ENCODE measurements at regions not wholly inside any gene's neighbourhood (a gene's known extent, or its start where the extent isn't known, plus 50 kb on each side); places are given as distances from the start of the nearest gene placed in this dataset.

GRCh38 chr6:56346958-56347357 lies 99.6 kb upstream of the COL21A1 start:
- no peaks in the 10 kb centered on the region for H3K79me2 ChIP-seq (ENCODE audit: insufficient read depth)
- H3K36me3 ChIP-seq (ENCODE audit: low read depth) = no peaks in the 10 kb centered on the region
- 69 to 79% methylated on average over 4 of the region's 4 CpGs for WGBS, 2 experiments (ENCODE audit: low coverage in 1 of 2, low lambda C conversion rate in 2 of 2, missing lambda C conversion rate in 2 of 2)
- H3K9ac ChIP-seq = no peak overlapping the region
- TF ChIP-seq EZH2phosphoT487 (IDR thresholded peaks at IDR 0.05; ENCODE audit: insufficient read depth, low read depth) (no peak), EZH2 (IDR thresholded peaks at IDR 0.05; ENCODE audit: insufficient read depth, poor library complexity, severe bottlenecking) (no peak)
- no peak overlapping the region for H3K4me3 ChIP-seq
- H2AFZ ChIP-seq = no peak overlapping the region
- peak; percentile 25 for DNase-seq
- H3K27ac ChIP-seq = peak overlapping the region; percentile 38; the same call in 1 of the 2 replicates
- peaks cover 31% of the 10 kb centered on the region for H3F3A ChIP-seq (ENCODE audit: insufficient read depth)
- H3K27me3 ChIP-seq (replicated peaks; ENCODE audit: insufficient read depth) = no peaks in the 10 kb centered on the region
- no peaks in the 10 kb centered on the region for H3K9me2 ChIP-seq (ENCODE audit: insufficient read depth)
- H3K4me2 ChIP-seq (ENCODE audit: unreplicated experiment) = peak overlapping the region; percentile 15
- H3K4me1 ChIP-seq (ENCODE audit: insufficient read depth) = peaks cover 47% of the 10 kb centered on the region
- H3K9me3 ChIP-seq (ENCODE audit: low read depth) = no peaks in the 10 kb centered on the region
- in situ Hi-C loops (cut with MboI) = no loop called here
- H4K20me1 ChIP-seq (ENCODE audit: insufficient read depth) = no peaks in the 10 kb centered on the region

DNA sequence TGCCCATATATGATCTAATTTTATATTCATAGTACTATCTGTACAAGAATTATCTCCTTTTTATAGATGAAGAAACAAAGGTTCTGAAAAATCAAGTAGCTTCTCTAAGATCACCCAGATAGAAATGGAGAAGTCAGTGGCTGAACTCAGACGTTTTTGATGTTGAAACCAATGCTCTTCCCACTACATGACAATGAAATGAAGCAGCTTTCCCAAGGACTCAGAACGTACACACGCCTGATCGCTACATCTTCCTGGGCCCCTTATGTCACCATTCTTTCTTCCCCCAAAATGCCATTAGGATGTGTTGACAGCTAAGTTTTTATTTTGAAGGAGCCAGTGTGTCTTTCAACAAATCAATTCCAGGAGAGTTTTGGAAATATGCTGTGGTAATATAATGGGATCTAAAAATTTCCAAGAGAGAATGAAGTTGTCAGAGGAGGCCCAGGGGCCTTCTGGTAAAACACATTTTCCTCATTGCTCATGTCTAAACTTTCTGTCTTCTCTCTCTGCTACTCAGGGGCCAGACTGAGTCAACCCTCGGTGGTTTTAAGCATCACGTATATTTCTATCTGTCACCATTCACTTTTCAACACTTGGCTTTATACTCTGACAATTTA lies 98.1 kb upstream of the COL21A1 start:
- Histone ChIP-seq H3K9ac (no peak overlapping the region), H3K27me3 (replicated peaks; ENCODE audit: insufficient read depth) (no peaks in the 10 kb centered on the region), H3K4me1 (ENCODE audit: insufficient read depth) (peaks cover 47% of the 10 kb centered on the region), H3K9me3 (ENCODE audit: low read depth) (no peaks in the 10 kb centered on the region), H4K20me1 (ENCODE audit: insufficient read depth) (no peaks in the 10 kb centered on the region), H2AFZ (no peak overlapping the region), H3K4me3 (no peak overlapping the region), H3K36me3 (ENCODE audit: low read depth) (no peaks in the 10 kb centered on the region), H3K4me2 (ENCODE audit: unreplicated experiment) (peak overlapping the region; percentile 25), H3K9me2 (ENCODE audit: insufficient read depth) (no peaks in the 10 kb centered on the region), H3K27ac (peak overlapping the region; percentile 58), H3K79me2 (ENCODE audit: insufficient read depth) (no peaks in the 10 kb centered on the region), H3F3A (ENCODE audit: insufficient read depth) (peaks cover 31% of the 10 kb centered on the region)
- TF ChIP-seq EZH2 (IDR thresholded peaks at IDR 0.05; ENCODE audit: insufficient read depth, poor library complexity, severe bottlenecking) (no peak), EZH2phosphoT487 (IDR thresholded peaks at IDR 0.05; ENCODE audit: insufficient read depth, low read depth) (peak; percentile 62; the same call in 1 of the 2 replicates)
- 22 to 23% methylated on average over 6 of the region's 6 CpGs for WGBS, 2 experiments (ENCODE audit: low coverage in 1 of 2, low lambda C conversion rate in 2 of 2, missing lambda C conversion rate in 2 of 2)
- DNase-seq = peak; percentile 65
- in situ Hi-C loops (cut with MboI) = no loop called here

- Histone ChIP-seq H3K79me2 (ENCODE audit: insufficient read depth) (no peaks in the 10 kb centered on the region), H3K9me2 (ENCODE audit: insufficient read depth) (no peaks in the 10 kb centered on the region), H3K4me3 (no peak overlapping the region), H3K4me2 (ENCODE audit: unreplicated experiment) (no peak overlapping the region), H3K27me3 (replicated peaks; ENCODE audit: insufficient read depth) (no peaks in the 10 kb centered on the region), H3K4me1 (ENCODE audit: insufficient read depth) (peaks cover 32% of the 10 kb centered on the region), H3F3A (ENCODE audit: insufficient read depth) (peaks cover 18% of the 10 kb centered on the region), H3K9ac (no peak overlapping the region), H3K27ac (no peak overlapping the region), H3K36me3 (ENCODE audit: low read depth) (no peaks in the 10 kb centered on the region), H2AFZ (no peak overlapping the region), H3K9me3 (ENCODE audit: low read depth) (no peaks in the 10 kb centered on the region), H4K20me1 (ENCODE audit: insufficient read depth) (no peaks in the 10 kb centered on the region)
- in situ Hi-C loops (cut with MboI) = no loop called here
- DNase-seq = no peak
- TF ChIP-seq EZH2 (IDR thresholded peaks at IDR 0.05; ENCODE audit: insufficient read depth, poor library complexity, severe bottlenecking) (no peak), EZH2phosphoT487 (IDR thresholded peaks at IDR 0.05; ENCODE audit: insufficient read depth, low read depth) (no peak)
- WGBS, 2 experiments (ENCODE audit: low coverage in 1 of 2, low lambda C conversion rate in 2 of 2, missing lambda C conversion rate in 2 of 2) = 44 to 46% methylated on average over 2 of the region's 2 CpGs
Observed at GRCh38 chr6:56343295-56343694, 95.9 kb upstream of the COL21A1 start.

DNA sequence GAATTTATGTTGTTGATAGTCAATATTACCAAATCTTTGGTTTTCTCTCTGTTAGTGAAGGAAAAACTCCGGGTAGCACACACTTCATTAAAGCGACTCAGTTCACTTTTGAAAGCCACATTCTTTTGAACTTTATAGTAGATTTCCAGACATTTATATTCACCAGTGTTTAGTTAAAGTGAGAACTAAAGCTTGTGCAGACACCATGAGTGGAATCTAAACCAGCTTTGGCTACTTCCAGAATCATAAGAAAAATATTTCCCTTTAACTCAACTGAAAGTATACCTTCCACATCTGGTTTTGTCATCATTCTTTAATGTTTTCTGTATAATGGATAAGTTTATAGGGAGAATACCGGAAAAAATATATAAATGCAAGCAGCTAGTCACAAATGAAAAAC lies 92.1 kb upstream of the COL21A1 start:
- Histone ChIP-seq H3K4me2 (ENCODE audit: unreplicated experiment) (no peak overlapping the region), H3K4me3 (no peak overlapping the region), H3K36me3 (ENCODE audit: low read depth) (no peaks in the 10 kb centered on the region), H3K4me1 (ENCODE audit: insufficient read depth) (peaks cover 17% of the 10 kb centered on the region), H3K79me2 (ENCODE audit: insufficient read depth) (no peaks in the 10 kb centered on the region), H3K9me3 (ENCODE audit: low read depth) (no peaks in the 10 kb centered on the region), H4K20me1 (ENCODE audit: insufficient read depth) (no peaks in the 10 kb centered on the region), H3F3A (ENCODE audit: insufficient read depth) (peaks cover 21% of the 10 kb centered on the region), H3K9ac (no peak overlapping the region), H2AFZ (no peak overlapping the region), H3K27ac (no peak overlapping the region), H3K9me2 (ENCODE audit: insufficient read depth) (no peaks in the 10 kb centered on the region), H3K27me3 (replicated peaks; ENCODE audit: insufficient read depth) (no peaks in the 10 kb centered on the region)
- in situ Hi-C loops (cut with MboI) = no loop called here
- no peak for TF ChIP-seq EZH2phosphoT487 (IDR thresholded peaks at IDR 0.05; ENCODE audit: insufficient read depth, low read depth)
- no peak for TF ChIP-seq EZH2 (IDR thresholded peaks at IDR 0.05; ENCODE audit: insufficient read depth, poor library complexity, severe bottlenecking)
- WGBS, 2 experiments (ENCODE audit: low coverage in 1 of 2, low lambda C conversion rate in 2 of 2, missing lambda C conversion rate in 2 of 2) = 57 to 66% methylated on average over 3 of the region's 3 CpGs
- no peak for DNase-seq
